Fibroblast of pulmonary artery (primary cell): ENCODE measurements at regions not wholly inside any gene's neighbourhood (a gene's known extent, or its start where the extent isn't known, plus 50 kb on each side); places are given as distances from the start of the nearest gene placed in this dataset.

Experiments used
- DNase-seq: peaks from one replicate; pipeline ENCODE4 v3.0.0-alpha.2; 2010; ENCODE audit warnings: low read depth
- H3K4me3 ChIP-seq: replicated peaks from 2 replicates; pipeline ENCODE4 v1.5.1; 2011; ENCODE audit warnings: low read depth, mild to moderate bottlenecking, control low read depth, low read length, moderate library complexity
- TF ChIP-seq, protein P1 (sequence below): IDR thresholded peaks from 2 replicates; pipeline ENCODE4 v1.5.1; 2011; ENCODE audit warnings: mild to moderate bottlenecking, control low read depth, low read length, inconsistent platforms; ENCODE audit errors: missing control alignments

DNA sequence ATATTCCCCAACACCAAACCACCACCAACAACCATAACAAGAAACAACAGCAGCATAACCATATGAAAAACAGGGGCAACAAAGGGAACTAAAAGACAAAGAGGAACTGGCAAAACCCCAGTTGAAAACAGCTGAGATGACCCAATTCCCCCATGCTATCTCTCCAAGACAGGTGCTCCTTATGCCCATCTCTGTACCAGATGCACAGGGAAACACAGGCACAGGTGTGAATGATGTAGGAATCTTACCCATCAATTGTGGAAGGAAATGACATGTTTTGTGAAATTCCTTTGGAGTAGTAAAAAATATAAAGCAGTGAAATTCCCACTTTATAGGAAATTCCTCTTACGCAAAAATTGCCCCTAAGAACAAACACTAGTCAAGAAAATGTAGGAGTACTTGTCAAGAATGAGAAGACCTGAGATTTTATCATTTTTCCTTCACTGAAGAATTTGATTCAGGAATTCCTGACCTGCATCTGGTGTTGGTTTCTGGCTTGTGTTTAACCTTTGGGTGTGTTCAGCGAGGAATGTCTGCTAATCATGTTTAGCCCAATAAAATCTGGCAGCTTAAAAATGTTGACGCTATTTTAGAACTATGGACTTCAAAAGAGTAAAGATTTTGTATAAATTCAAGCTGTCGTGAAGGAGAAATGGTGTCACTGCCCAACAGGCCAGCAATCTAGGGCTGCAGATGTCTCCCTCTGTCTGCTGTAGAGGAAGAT, 67.7 kb upstream of the ARHGAP28 start:
- no peak for DNase-seq
- TF ChIP-seq, protein P1, sequence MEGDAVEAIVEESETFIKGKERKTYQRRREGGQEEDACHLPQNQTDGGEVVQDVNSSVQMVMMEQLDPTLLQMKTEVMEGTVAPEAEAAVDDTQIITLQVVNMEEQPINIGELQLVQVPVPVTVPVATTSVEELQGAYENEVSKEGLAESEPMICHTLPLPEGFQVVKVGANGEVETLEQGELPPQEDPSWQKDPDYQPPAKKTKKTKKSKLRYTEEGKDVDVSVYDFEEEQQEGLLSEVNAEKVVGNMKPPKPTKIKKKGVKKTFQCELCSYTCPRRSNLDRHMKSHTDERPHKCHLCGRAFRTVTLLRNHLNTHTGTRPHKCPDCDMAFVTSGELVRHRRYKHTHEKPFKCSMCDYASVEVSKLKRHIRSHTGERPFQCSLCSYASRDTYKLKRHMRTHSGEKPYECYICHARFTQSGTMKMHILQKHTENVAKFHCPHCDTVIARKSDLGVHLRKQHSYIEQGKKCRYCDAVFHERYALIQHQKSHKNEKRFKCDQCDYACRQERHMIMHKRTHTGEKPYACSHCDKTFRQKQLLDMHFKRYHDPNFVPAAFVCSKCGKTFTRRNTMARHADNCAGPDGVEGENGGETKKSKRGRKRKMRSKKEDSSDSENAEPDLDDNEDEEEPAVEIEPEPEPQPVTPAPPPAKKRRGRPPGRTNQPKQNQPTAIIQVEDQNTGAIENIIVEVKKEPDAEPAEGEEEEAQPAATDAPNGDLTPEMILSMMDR: no peak
- H3K4me3 ChIP-seq: no peak overlapping the region

DNA sequence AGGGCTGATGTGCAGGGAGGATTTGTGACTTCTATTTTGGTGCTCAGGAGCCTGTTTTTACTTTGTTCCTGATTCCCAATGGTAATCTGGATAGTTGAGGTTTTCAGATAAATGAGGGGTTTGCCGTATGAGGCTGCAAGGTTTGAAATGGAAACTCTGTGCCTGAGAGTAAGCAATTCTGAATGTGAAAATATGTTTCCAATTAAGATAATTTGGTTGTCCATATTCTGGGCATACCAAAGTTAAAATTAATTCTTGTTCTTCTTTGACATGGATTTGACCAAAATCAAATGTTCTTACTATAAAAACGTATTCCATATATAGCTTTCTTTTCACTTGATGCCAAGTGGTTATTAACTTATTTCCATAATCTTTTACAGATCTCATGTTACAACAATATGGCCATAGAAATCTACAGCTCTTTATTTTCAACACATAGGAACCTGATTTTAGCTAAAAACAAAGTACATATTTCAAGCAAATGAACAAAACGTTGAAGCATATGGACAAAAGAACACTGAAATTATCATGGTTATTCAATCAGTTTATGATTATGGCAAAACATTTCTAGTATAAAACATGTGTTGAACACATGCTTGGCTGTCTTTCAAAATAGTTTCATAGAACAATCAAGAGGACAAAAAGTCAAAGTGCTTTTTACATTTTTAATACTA, 63.4 kb upstream of the ARHGAP28 start:
- DNase-seq: no peak
- H3K4me3 ChIP-seq: no peak overlapping the region
- TF ChIP-seq, protein P1: no peak

DNA sequence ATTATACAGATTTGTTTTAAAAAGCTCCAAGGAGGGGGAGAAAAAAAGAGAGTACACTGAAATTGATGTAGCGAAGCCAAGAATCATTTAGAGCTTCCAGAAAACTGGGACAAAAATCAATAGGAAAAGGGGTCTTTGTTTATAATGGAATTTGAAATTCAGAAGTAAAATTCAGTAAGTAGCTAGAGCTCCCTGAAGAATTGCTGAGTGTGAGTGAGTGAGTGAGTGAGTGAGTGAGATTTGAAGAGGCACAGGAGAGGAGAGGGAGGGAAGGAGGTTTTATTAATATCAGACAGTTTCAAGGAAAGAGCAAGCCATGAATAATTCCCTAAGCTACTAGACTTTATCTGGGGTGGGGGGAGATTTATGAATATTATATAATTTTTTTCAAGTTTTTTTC, 60.7 kb upstream of the ARHGAP28 start:
- H3K4me3 ChIP-seq: no peak overlapping the region
- TF ChIP-seq, protein P1: no peak
- DNase-seq: no peak

DNA sequence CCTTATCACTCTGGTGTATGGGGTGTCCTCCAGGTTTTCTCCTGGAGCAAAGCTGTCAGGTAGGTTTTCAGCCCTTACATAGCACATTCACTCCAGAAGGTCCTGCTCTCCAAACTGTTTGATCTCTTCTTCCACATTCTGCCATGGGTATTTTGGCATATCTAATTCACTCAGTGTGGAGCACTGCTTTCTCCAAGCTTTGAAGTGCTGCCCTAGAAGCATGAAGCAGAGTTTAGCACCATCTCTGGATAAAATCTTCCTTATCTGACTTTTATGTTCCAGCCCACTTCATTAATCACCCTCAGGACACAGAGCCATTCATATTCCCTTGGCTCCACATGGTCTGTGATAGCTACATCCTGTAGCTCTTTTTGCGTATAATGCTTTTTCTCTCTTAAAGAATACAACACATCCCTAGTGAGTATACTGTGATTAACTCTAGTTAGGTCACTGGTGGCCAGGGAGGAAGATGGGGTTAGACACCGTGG, 56.7 kb upstream of the ARHGAP28 start:
- H3K4me3 ChIP-seq: no peak overlapping the region
- TF ChIP-seq, protein P1: no peak
- no peak for DNase-seq

DNA sequence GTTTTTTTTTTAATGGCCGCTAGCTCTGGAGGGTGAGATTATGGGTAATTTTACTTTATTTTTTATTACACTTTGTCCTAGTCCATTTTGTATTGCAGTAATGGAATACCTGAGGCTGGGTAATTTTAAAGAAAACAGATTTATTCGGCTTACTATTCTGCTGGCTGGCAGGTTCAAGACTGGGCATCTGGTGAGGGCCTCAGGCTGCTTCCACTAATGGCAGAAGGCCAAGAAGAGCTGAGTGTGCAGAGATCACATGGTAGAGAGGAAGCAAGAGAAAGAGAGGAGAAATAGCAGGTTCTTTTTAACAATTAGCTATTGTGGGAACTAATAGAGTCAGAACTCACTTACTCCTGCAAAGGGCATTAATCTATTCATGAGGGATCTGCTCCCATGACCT, 52.4 kb upstream of the ARHGAP28 start:
- no peak overlapping the region for H3K4me3 ChIP-seq
- no peak for DNase-seq
- TF ChIP-seq, protein P1: no peak

- no peak for DNase-seq
- TF ChIP-seq, protein P1: no peak
- H3K4me3 ChIP-seq: no peak overlapping the region
Measured at GRCh38 chr18:6679201-6679600, 50.3 kb upstream of the ARHGAP28 start.
